CD4-positive, CD25-positive, alpha-beta regulatory T cell (primary cell): ENCODE measurements at regions not wholly inside any gene's neighbourhood (a gene's known extent, or its start where the extent isn't known, plus 50 kb on each side); places are given as distances from the start of the nearest gene placed in this dataset.

Source experiments
- ATAC-seq, 2 donors: fragments of 150-1000 bp; cut with Tn5 transposase; one replicate each; pipeline ENCODE4 v1.10.0; 2021; ENCODE audit warnings: low read depth in 2 of 2, moderate number of reproducible peaks in 2 of 2, moderate library complexity in 1 of 2
- DNase-seq, 3 donors: peaks; one replicate each; pipeline versions ENCODE4 v3.0.0 to v3.0.0-alpha.2; 2012 to 2022; ENCODE audit warnings: mixed read lengths in 1 of 3
- H3K27ac ChIP-seq: one replicate; pipeline ENCODE4 v1.7.0; 2013; ENCODE audit warnings: mild to moderate bottlenecking, low read length; ENCODE audit not compliant: insufficient read depth, poor library complexity, severe bottlenecking
- H3K27me3 ChIP-seq: one replicate; pipeline ENCODE4 v1.7.0; 2013; ENCODE audit warnings: low read length; ENCODE audit not compliant: control insufficient read depth, insufficient read depth
- H3K36me3 ChIP-seq: one replicate; pipeline ENCODE4 v1.7.0; 2013; ENCODE audit warnings: mild to moderate bottlenecking, low read length, moderate library complexity; ENCODE audit not compliant: control insufficient read depth, insufficient read depth
- H3K4me1 ChIP-seq: 2 replicates; pipeline ENCODE4 v1.7.0; 2013; ENCODE audit warnings: mild to moderate bottlenecking, low read length; ENCODE audit not compliant: insufficient read depth, control insufficient read depth, poor library complexity, severe bottlenecking
- H3K4me3 ChIP-seq: one replicate; pipeline ENCODE4 v1.7.0; 2013; ENCODE audit warnings: low read depth, mild to moderate bottlenecking, low read length, moderate library complexity
- H3K9me3 ChIP-seq, 2 experiments: 1 replicate in 1 of 2; 2 replicates in 1 of 2; pipeline ENCODE4 v1.7.0; 2013; ENCODE audit warnings: low read length in 2 of 2, mild to moderate bottlenecking in 1 of 2, moderate library complexity in 1 of 2; ENCODE audit not compliant: control insufficient read depth in 2 of 2
- H3K27ac Mint-ChIP-seq, 3 donors: one replicate each; pipeline ENCODE4 v1.8.0; 2020 to 2022; ENCODE audit warnings: mild to moderate bottlenecking in 3 of 3, mixed read lengths in 3 of 3, moderate library complexity in 2 of 3
- H3K27me3 Mint-ChIP-seq: one replicate; pipeline ENCODE4 v1.8.0; 2022; ENCODE audit warnings: mild to moderate bottlenecking, mixed read lengths
- H3K36me3 Mint-ChIP-seq: one replicate; pipeline ENCODE4 v1.8.0; 2020; ENCODE audit warnings: mixed read lengths
- H3K4me1 Mint-ChIP-seq, 4 donors: one replicate each; pipeline ENCODE4 v1.8.0; 2020 to 2022; ENCODE audit warnings: mixed read lengths in 4 of 4, mild to moderate bottlenecking in 1 of 4
- H3K4me3 Mint-ChIP-seq, 4 donors: one replicate each; pipeline ENCODE4 v1.8.0; 2020 to 2022; ENCODE audit warnings: mild to moderate bottlenecking in 4 of 4, mixed read lengths in 4 of 4, moderate library complexity in 3 of 4
- H3K9me3 Mint-ChIP-seq, 7 donors: one replicate each; pipeline ENCODE4 v1.8.0; 2020 to 2022; ENCODE audit warnings: mixed read lengths in 7 of 7, mild to moderate bottlenecking in 3 of 7, moderate library complexity in 2 of 7

GRCh38 chr18:68498636-68499035, 216.3 kb downstream of the TMX3 start:
- DNase-seq (no peak), ATAC-seq (no peak)
- no peaks in the 10 kb centered on the region for H3K27me3 ChIP-seq
- no peak overlapping the region for H3K4me3 ChIP-seq
- H3K27ac ChIP-seq = no peak overlapping the region
- no peaks in the 10 kb centered on the region for H3K9me3 Mint-ChIP-seq
- no peak overlapping the region for H3K27ac Mint-ChIP-seq
- no peaks in the 10 kb centered on the region for H3K36me3 ChIP-seq
- no peaks in the 10 kb centered on the region for H3K4me1 ChIP-seq
- H3K4me1 Mint-ChIP-seq = no peaks in the 10 kb centered on the region
- H3K9me3 ChIP-seq = no peaks in the 10 kb centered on the region
- H3K4me3 Mint-ChIP-seq = peak overlapping the region in 1 of 4 donors; percentile 7
- H3K27me3 Mint-ChIP-seq = no peaks in the 10 kb centered on the region
- H3K36me3 Mint-ChIP-seq = no peaks in the 10 kb centered on the region

DNA sequence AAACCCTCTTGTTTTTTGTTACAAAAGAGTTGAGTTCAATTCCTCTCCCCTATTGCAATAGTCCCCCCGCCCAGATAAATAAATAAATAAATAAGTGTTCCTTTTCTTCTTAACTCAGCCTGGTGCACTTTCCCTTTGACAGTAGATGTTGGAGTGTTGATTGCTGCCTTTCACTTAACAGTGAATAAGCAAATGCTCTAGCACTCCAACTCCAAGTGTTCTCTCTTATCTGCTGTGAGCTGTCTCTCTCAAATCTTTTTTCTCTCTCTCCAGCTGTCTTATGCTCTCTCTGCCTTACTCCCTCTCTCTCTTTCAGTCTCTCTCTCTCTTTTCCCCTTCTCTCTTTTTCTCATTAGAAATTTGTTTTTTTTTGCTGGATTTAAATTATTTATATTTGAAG, 216.7 kb downstream of the TMX3 start:
- H3K9me3 ChIP-seq = no peaks in the 10 kb centered on the region
- H3K4me1 ChIP-seq = no peaks in the 10 kb centered on the region
- Mint-ChIP-seq H3K27me3 (no peaks in the 10 kb centered on the region), H3K27ac (no peak overlapping the region), H3K4me1 (no peaks in the 10 kb centered on the region), H3K4me3 (no peak overlapping the region), H3K36me3 (no peaks in the 10 kb centered on the region), H3K9me3 (peaks cover 0 to 3% (median 0%) of the 10 kb centered on the region in 7 donors)
- DNase-seq (no peak), ATAC-seq (no peak)
- no peak overlapping the region for H3K4me3 ChIP-seq
- no peaks in the 10 kb centered on the region for H3K36me3 ChIP-seq
- H3K27me3 ChIP-seq = no peaks in the 10 kb centered on the region
- H3K27ac ChIP-seq = no peak overlapping the region

DNA sequence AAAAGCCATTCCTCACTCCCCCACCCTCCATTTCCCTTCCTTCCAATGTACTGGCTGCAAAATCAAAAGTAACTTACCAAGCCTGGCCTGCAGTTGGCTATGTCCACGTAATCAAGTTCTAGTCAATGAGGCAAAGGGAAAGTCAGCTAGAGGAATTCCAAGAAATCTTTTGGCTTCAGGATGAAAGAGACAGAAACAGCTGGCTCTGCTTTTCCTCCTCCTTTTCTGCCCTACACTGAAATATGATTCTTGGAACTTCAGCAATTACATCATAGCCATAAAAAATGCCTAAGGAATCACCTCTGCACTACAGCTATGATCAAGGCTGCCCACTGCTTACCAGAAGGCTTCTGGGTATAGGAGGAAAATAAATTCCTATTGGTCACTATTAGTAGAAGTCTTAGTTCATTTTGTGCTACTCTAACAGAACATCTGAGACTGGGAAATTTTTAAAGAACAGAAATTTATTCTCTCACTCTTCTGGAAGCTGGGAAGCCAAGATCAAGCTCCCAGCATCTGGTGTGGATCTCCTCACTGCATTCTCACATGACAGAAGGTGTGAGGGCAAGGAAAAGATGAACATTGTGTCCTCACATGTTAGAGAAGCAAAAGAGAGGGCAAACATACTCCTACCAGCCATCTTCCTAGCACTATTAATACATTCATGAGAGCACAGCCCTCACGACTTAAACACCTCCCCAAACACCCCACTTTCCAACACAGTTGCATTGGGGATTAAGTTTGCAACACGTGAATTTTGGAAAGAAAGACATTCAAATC, 219.9 kb downstream of the TMX3 start:
- H3K4me1 ChIP-seq = no peaks in the 10 kb centered on the region
- H3K36me3 ChIP-seq = no peaks in the 10 kb centered on the region
- no peaks in the 10 kb centered on the region for H3K36me3 Mint-ChIP-seq
- H3K9me3 ChIP-seq = no peaks in the 10 kb centered on the region
- H3K27me3 Mint-ChIP-seq = no peaks in the 10 kb centered on the region
- H3K4me3 Mint-ChIP-seq = no peak overlapping the region
- DNase-seq (no peak), ATAC-seq (no peak)
- peaks cover 0 to 3% (median 0%) of the 10 kb centered on the region in 7 donors for H3K9me3 Mint-ChIP-seq
- H3K27ac ChIP-seq = no peak overlapping the region
- no peak overlapping the region for H3K4me3 ChIP-seq
- H3K27ac Mint-ChIP-seq = no peak overlapping the region
- H3K4me1 Mint-ChIP-seq = no peaks in the 10 kb centered on the region
- no peaks in the 10 kb centered on the region for H3K27me3 ChIP-seq

- no peak for DNase-seq
- Histone ChIP-seq H3K27ac (no peak overlapping the region), H3K36me3 (no peaks in the 10 kb centered on the region), H3K27me3 (no peaks in the 10 kb centered on the region), H3K4me3 (no peak overlapping the region), H3K9me3 (no peaks in the 10 kb centered on the region), H3K4me1 (no peaks in the 10 kb centered on the region)
- no peak overlapping the region for H3K4me3 Mint-ChIP-seq
- no peaks in the 10 kb centered on the region for H3K27me3 Mint-ChIP-seq
- no peak for ATAC-seq
- no peaks in the 10 kb centered on the region for H3K4me1 Mint-ChIP-seq
- H3K36me3 Mint-ChIP-seq = no peaks in the 10 kb centered on the region
- peaks cover 0 to 3% (median 0%) of the 10 kb centered on the region in 7 donors for H3K9me3 Mint-ChIP-seq
- H3K27ac Mint-ChIP-seq = no peak overlapping the region
These were observed 225.7 kb downstream of the TMX3 start for GRCh38 chr18:68489013-68489792.

DNA sequence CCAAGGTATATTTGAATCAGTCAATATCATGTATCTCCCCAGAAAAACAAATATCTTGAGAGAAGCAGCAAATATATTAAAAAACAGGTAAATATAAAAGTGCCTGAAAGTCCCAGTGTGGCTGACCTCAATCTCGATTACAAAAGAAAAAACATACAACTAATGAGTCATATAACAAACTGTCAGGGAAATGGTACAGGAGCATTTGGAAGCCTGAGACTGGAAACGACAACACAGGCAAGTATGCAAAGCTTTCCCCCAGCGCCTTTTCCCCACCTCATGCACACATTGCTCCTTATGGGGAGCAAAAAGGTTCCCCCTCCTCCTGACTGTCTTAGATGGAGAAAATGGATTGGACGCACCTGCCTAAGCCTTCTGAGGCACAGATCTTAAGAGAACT, 230.7 kb downstream of the TMX3 start:
- Histone ChIP-seq H3K27me3 (no peaks in the 10 kb centered on the region), H3K4me3 (no peak overlapping the region), H3K4me1 (no peaks in the 10 kb centered on the region), H3K36me3 (no peaks in the 10 kb centered on the region), H3K9me3 (no peaks in the 10 kb centered on the region), H3K27ac (no peak overlapping the region)
- Mint-ChIP-seq H3K9me3 (peaks cover 0 to 5% (median 0%) of the 10 kb centered on the region in 7 donors), H3K27me3 (no peaks in the 10 kb centered on the region), H3K36me3 (no peaks in the 10 kb centered on the region), H3K4me1 (no peaks in the 10 kb centered on the region), H3K27ac (no peak overlapping the region), H3K4me3 (no peak overlapping the region)
- ATAC-seq (no peak), DNase-seq (no peak)

- Histone ChIP-seq H3K9me3 (no peaks in the 10 kb centered on the region), H3K4me3 (no peak overlapping the region), H3K27ac (no peak overlapping the region), H3K27me3 (no peaks in the 10 kb centered on the region), H3K36me3 (no peaks in the 10 kb centered on the region), H3K4me1 (no peaks in the 10 kb centered on the region)
- Mint-ChIP-seq H3K4me3 (no peak overlapping the region), H3K4me1 (no peaks in the 10 kb centered on the region), H3K27ac (no peak overlapping the region), H3K9me3 (peaks cover 0 to 5% (median 0%) of the 10 kb centered on the region in 7 donors), H3K27me3 (no peaks in the 10 kb centered on the region), H3K36me3 (no peaks in the 10 kb centered on the region)
- ATAC-seq (no peak), DNase-seq (no peak)
These were observed 232.1 kb downstream of the TMX3 start for GRCh38 chr18:68482815-68483214.

DNA sequence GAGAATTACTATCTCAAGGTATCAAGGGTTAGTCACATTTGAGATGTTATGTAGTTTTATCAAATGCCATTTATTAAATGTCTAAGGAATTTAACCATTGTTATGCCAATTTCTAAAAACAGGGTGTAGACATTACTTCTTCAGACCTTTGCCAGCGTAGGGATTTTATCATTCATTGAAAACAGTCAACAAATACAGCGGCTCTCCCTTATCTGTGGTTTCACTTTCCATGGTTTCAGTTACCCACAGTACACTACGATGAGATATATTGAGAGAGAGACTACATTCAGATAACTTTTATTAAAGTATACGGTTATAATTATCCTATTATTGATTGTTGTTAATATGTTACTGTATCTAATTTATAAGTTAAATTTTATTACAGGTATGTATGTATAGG, 234.7 kb downstream of the TMX3 start:
- ATAC-seq (no peak), DNase-seq (no peak)
- Histone ChIP-seq H3K36me3 (no peaks in the 10 kb centered on the region), H3K4me3 (no peak overlapping the region), H3K27ac (no peak overlapping the region), H3K9me3 (no peaks in the 10 kb centered on the region), H3K4me1 (no peaks in the 10 kb centered on the region), H3K27me3 (no peaks in the 10 kb centered on the region)
- H3K27me3 Mint-ChIP-seq = no peaks in the 10 kb centered on the region
- H3K4me1 Mint-ChIP-seq = no peaks in the 10 kb centered on the region
- H3K4me3 Mint-ChIP-seq = no peak overlapping the region
- peaks cover 0 to 5% (median 0%) of the 10 kb centered on the region in 7 donors for H3K9me3 Mint-ChIP-seq
- H3K27ac Mint-ChIP-seq = no peak overlapping the region
- no peaks in the 10 kb centered on the region for H3K36me3 Mint-ChIP-seq

GRCh38 chr18:68478246-68478645, 236.7 kb downstream of the TMX3 start:
- Mint-ChIP-seq H3K9me3 (peaks cover 0 to 5% (median 0%) of the 10 kb centered on the region in 7 donors), H3K27ac (no peak overlapping the region), H3K4me3 (no peak overlapping the region), H3K27me3 (no peaks in the 10 kb centered on the region), H3K36me3 (no peaks in the 10 kb centered on the region), H3K4me1 (no peaks in the 10 kb centered on the region)
- Histone ChIP-seq H3K27ac (no peak overlapping the region), H3K4me3 (no peak overlapping the region), H3K36me3 (no peaks in the 10 kb centered on the region), H3K4me1 (no peaks in the 10 kb centered on the region), H3K9me3 (no peaks in the 10 kb centered on the region), H3K27me3 (no peaks in the 10 kb centered on the region)
- DNase-seq (no peak), ATAC-seq (no peak)
